Putamen (tissue), 1 donor: ENCODE measurements at regions not wholly inside any gene's neighbourhood (a gene's known extent, or its start where the extent isn't known, plus 50 kb on each side); places are given as distances from the start of the nearest gene placed in this dataset.
"Not testable (repeated sequence)": the region's sequence is repeated elsewhere in the genome, so short reads cannot be mapped to it uniquely, and the experiment has no call there.

ENCODE experiments used
- DNase-seq: peaks from one replicate; pipeline ENCODE4 v3.0.0-alpha.2; 2016; ENCODE audit warnings: low spot score

GRCh38 chr7:108813251-108814014 lies 243.8 kb downstream of the DNAJB9 start:
- DNase-seq = no peak

- no peak for DNase-seq
These were observed 246.1 kb downstream of the DNAJB9 start for GRCh38 chr7:108815815-108816214.

- no peak for DNase-seq
These were observed 249.1 kb downstream of the DNAJB9 start for GRCh38 chr7:108818742-108819141.

GRCh38 chr7:108824840-108825580 lies 255.3 kb downstream of the DNAJB9 start:
- no peak for DNase-seq

GRCh38 chr7:108825581-108825909 lies 255.9 kb downstream of the DNAJB9 start:
- no peak for DNase-seq

- no peak for DNase-seq
These were observed 266.6 kb downstream of the DNAJB9 start for GRCh38 chr7:108836256-108836655.

- no peak for DNase-seq
These were observed 268.5 kb downstream of the DNAJB9 start for GRCh38 chr7:108838198-108838597.

- no peak for DNase-seq
These were observed 269.4 kb downstream of the DNAJB9 start for GRCh38 chr7:108839076-108839475.

- no peak for DNase-seq
These were observed 276.3 kb downstream of the DNAJB9 start for GRCh38 chr7:108845951-108846350.

GRCh38 chr7:108846471-108846870 lies 276.8 kb downstream of the DNAJB9 start:
- no peak for DNase-seq

- DNase-seq = no peak
These were observed 278.8 kb downstream of the DNAJB9 start for GRCh38 chr7:108848486-108848885.

- no peak for DNase-seq
These were observed 290.9 kb downstream of the DNAJB9 start for GRCh38 chr7:108860615-108861014.

- DNase-seq = no peak
These were observed 291.4 kb downstream of the DNAJB9 start for GRCh38 chr7:108861071-108861470.

- no peak for DNase-seq
These were observed 293.7 kb downstream of the DNAJB9 start for GRCh38 chr7:108863227-108863848.

- no peak for DNase-seq
These were observed 299.4 kb downstream of the DNAJB9 start for GRCh38 chr7:108869070-108869469.

- no peak for DNase-seq
These were observed 305.5 kb downstream of the DNAJB9 start for GRCh38 chr7:108875139-108875538.

- no peak for DNase-seq
These were observed 321.2 kb downstream of the DNAJB9 start for GRCh38 chr7:108890862-108891261.

- DNase-seq = no peak
These were observed 338.8 kb downstream of the DNAJB9 start for GRCh38 chr7:108908456-108908855.

- DNase-seq = no peak
These were observed 341.3 kb downstream of the DNAJB9 start for GRCh38 chr7:108911016-108911415.

- no peak for DNase-seq
These were observed 350.8 kb downstream of the DNAJB9 start for GRCh38 chr7:108920490-108920889.

- DNase-seq = not testable (repeated sequence)
These were observed 373.4 kb downstream of the DNAJB9 start for GRCh38 chr7:108943048-108943447.

GRCh38 chr7:108947526-108947925 lies 377.9 kb downstream of the DNAJB9 start:
- DNase-seq = no peak

GRCh38 chr7:108972004-108972403 lies 402.3 kb downstream of the DNAJB9 start:
- DNase-seq = no peak
